MM.1S (cell line): ENCODE measurements at regions not wholly inside any gene's neighbourhood (a gene's known extent, or its start where the extent isn't known, plus 50 kb on each side); places are given as distances from the start of the nearest gene placed in this dataset.

ENCODE experiments used
- CTCF ChIP-seq: fragments of 300-600 bp; sonication (generic); IDR thresholded peaks from 2 replicates; pipeline ENCODE4 v1.5.1; 2016; ENCODE audit warnings: antibody characterized with exemption, low read length, mixed read lengths
- EZH2 ChIP-seq: fragments of 300-600 bp; sonication (generic); optimal IDR thresholded peaks from 2 replicates; pipeline ENCODE3; 2017; ENCODE audit warnings: low read depth, mild to moderate bottlenecking, antibody characterized with exemption, low read length, mixed read lengths
- EZH2phosphoT487 ChIP-seq: fragments of 300-600 bp; sonication (generic); IDR thresholded peaks from 2 replicates; pipeline ENCODE4 v1.6.1; 2018; ENCODE audit warnings: antibody characterized with exemption, low read length

- TF ChIP-seq CTCF (no peak), EZH2 (no peak), EZH2phosphoT487 (no peak)
These were observed 525.1 kb upstream of the FAM98A start for GRCh38 chr2:34123996-34124785.
